ENCODE measurements at regions not wholly inside any gene's neighbourhood (a gene's known extent, or its start where the extent isn't known, plus 50 kb on each side); places are given as distances from the start of the nearest gene placed in this dataset.

- TF ChIP-seq CTCF (IDR thresholded peaks at IDR 0.05; ENCODE audit: low read length), result no peak
- no peak for TF ChIP-seq EZH2 (optimal IDR thresholded peaks at IDR 0.05; ENCODE audit: low read depth, low read length)
Observed at GRCh38 chr21:39111931-39112550, 71.2 kb downstream of the PSMG1 start.

All from MM.1S (cell line).